H1 (cell line): ENCODE measurements at regions not wholly inside any gene's neighbourhood (a gene's known extent, or its start where the extent isn't known, plus 50 kb on each side); places are given as distances from the start of the nearest gene placed in this dataset.

Experiments
- CHD7 ChIP-seq: fragments of 300-600 bp; sonication (generic); IDR thresholded peaks from 2 replicates; pipeline ENCODE4 v1.7.1; 2012; ENCODE audit warnings: low read length, moderate library complexity, mild to moderate bottlenecking, inconsistent platforms; ENCODE audit not compliant: insufficient replicate concordance

- no peak for TF ChIP-seq CHD7
These were observed 136.1 kb upstream of the RIOK3 start (continued) for GRCh38 chr18:23316988-23317387.
